ENCODE measurements at regions not wholly inside any gene's neighbourhood (a gene's known extent, or its start where the extent isn't known, plus 50 kb on each side); places are given as distances from the start of the nearest gene placed in this dataset.

DNA sequence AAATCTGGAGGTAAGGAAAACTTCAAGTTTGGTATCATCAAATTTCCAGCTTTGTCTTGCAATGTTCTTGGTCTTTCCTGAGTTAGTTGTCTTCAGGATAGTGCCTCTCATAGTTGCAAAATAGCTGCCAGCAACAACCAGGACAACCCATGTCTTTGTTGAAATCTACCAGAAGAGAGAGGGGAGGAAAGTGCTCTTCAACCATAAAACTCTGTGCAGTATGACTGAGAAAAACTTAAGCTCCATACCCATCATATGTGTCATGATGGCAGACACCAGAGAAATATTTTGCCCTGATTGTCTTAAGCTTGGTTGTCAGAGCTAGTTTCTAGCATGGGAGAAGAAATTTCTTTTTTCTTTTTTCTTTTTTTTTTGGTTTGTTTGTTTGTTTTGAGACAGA, 103.3 kb downstream of the SPRY2 start:
- DNase-seq (ENCODE audit: low read depth, low spot score): no peak

DNA sequence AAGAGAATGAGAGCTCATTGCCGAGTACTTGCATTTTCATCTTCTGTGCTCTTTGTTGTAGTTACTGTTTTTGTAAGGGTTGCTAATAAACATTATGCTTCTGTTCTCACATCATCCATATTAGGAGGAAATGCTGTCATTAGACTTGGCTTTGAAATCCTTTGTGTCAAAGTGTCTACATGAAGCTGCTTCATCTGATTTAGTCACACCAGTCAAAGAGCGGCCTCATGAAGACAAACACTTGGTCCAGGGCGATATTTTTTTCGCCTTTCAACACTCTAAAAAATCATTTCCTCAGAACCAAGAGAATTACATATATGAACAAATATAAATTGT, 105.0 kb downstream of the SPRY2 start:
- no peak for DNase-seq (ENCODE audit: low read depth, low spot score)

DNA sequence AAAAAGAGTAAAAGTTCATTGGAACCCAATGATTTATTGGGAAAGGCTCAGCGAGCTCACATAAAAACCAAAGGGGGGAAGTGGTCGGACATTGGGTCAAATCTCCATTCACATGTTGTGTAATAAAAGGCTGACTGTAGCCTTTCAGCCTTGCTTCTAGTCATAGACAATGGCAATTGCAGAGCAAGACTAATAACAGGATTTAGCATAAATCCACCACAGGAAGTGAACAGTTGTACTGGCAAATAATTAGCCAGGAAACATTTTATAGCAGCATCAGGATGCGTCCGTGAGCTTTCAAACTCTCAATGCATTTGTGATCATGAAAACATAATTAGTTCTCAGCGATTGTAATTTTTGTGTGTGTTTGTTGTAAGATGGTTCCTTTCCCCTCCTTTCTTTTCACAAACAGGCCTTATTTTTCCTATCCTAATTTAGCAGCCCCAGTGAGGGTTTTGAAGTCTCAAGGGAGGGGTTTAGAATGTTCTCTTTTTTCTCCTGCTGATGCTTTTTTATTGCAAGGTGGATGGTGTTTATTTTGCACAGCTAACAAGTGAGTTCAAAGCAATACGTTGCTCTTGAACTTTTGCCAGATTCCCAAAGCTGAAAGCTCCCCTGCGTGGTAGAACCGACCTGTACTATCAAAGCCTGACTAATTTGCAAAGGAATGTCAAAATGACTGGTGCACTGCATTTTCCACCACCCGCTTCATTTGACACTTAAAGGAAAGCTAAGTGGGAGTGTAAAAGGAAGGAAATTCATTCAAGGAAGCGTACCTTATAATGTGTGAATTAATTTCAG, 105.6 kb downstream of the SPRY2 start:
- DNase-seq (ENCODE audit: low read depth, low spot score): no peak

DNA sequence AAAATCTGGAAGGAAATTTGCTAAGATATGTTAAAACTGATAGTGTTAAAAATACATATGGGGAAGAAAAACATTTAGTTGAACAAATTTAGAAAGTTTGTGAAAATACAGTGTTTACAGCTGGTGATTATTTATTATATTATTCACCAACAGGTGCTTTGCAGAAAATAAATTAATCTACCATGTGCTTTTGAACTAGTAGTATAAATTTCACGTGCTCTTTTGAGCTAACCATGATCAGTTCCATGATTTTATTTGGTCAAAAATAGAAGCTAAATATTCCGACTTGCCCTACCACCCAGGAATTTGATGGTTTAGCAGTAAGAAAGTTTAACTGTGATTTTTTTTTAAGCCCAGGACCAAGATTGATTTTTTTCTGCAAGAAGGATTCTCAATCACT, 113.3 kb downstream of the SPRY2 start:
- DNase-seq (ENCODE audit: low read depth, low spot score): no peak

DNA sequence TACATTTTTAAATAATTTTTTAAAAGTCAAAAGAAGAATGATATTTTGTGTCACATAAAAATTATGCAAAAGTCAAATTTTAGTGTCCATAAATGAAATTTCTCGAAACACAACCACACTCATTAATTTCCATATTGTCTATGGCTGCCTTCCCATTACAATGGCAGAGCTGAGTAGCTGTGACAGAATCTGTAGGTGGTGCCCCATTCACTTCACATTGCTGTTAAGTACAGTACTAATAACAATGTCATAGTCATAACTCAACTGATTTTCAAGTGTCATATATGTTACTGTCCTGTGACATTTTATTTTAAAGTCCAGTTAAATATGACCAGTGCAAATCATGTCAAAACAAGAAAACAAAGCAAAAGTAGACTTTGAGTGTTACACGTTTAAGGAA, 114.3 kb downstream of the SPRY2 start:
- DNase-seq (ENCODE audit: low read depth, low spot score): no peak

DNA sequence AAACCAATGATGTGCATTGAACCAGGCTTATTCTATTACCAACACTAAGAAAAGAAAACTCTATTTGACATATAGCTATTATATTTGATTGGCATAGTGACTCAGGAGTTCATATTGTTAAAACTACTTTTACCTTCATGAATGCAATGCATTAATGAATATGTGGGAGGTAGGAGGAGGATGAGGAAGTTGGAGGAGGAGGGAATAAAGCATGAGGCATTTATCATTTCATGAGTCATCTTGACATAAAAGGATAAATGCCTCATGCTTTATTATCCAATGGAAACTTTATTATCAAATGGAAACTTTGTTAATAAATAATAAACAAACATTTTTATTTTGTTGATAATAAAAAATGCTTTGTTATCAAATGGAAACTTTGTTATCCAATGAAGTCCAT, 116.5 kb downstream of the SPRY2 start:
- no peak for DNase-seq (ENCODE audit: low read depth, low spot score)

DNA sequence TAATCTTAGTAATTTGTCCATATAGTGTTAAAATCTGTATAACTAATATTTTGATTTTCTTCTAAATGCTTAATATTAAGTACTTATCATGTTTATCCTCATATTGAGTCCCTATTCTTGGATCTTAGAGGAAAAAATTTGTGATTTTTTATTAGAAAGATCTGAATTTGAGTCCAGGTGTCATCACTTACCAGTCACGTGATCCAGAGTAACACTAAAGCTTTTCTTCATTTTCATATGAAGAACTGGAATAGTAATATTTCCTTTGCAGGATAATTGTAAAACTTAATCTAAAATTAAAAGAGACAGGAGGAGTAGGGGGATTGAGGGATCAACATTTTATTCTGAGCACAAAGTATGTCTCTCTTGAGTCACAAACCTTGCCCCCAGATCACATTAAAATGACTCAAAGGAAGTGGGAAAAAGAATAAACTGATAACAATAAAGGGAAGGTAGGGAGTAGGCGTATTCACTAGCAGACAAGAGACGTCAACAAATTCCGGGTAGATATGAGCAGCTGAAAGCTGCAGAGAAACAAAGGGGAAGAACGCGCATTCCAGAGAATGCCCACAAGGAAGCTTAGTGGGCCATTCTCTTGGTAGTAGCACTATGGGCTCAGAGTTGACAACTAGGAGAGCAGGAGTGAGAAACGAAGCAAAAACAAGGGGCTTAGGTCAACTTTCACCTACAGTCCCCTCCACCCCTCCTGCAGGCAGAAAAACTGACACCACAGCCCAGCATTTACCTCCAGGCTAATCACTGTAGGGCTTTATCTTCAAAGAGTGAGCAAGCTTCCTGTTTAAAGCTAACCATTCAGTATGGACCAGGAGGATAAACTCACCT, 123.1 kb downstream of the SPRY2 start:
- no peak for DNase-seq (ENCODE audit: low read depth, low spot score)

DNA sequence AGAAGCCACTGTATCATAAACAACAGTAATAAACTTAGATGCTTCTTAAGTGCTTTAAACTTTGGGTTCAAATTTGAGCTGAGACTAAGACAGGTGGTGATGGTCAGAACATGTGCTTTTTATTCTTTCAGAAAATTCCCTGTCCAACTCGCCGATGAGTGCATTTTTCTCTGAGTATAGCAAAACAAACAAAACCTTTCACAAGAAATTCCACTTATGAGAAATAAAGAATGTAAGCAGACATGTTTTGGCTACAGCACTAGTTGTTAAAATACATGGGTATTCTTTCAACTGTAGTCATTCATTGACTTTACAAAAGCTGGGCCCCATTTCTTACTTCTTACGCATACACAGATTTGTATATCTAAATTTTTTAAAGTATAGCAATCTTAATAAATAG, 125.6 kb downstream of the SPRY2 start:
- DNase-seq (ENCODE audit: low read depth, low spot score): no peak

DNA sequence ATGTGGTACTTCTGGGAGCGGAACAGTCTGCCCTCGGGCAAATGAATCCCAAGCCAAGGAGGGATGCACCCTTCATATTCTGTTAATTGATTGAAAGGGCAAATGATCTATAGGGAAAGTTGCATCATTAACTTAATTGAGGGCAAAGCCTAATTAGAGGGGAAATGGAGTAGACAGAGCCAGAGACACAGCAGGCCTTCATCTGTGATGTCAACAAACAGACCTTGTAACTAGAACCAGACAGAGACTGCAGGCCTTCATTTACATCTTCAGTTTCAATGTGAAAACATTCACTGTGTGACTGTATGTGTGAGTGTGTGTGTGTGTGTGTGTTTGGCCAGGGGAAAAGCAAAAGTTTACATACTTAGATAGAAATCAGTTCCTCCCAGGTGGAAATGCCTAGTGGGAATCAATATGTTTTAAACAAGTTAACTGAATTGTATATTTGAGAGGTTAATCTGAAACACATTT, 126.4 kb downstream of the SPRY2 start:
- DNase-seq (ENCODE audit: low read depth, low spot score): no peak

DNA sequence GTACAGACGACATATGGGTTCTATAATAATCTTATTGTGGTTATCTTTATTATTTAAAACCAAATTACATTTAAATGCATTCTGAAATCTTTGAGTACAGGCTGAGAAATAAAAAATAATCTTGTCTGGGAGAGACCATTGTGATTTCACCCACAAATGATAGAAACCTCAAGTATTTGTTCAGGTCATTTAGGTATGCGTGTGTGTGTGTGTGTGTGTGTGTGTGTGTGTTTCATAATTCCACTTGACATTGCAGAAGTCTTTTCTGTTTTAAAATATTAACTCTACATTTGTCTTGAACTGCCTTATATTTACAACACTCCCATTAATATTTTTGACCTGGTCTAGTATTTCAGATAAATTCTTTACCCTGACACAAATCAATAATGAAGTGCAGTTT, 126.9 kb downstream of the SPRY2 start:
- DNase-seq (ENCODE audit: low read depth, low spot score): no peak

DNA sequence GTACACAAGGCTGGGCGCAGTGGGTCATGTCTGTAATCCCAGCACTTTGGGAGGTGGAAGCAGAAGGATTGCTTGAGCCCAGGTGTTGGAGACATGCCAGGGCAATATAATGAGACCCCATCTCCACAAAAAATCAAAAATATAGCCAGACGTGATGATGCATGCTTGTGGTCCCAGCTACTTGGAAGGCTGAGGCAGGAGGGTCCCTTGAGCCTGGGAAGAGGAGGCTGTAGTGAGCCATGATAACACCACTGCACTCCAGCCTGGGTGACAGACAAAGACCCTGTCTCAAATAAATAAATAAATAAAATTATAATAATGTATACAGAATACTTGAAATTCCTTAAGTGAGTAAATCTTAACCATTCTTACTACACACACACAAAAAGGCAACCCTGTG, 127.7 kb downstream of the SPRY2 start:
- no peak for DNase-seq (ENCODE audit: low read depth, low spot score)

DNA sequence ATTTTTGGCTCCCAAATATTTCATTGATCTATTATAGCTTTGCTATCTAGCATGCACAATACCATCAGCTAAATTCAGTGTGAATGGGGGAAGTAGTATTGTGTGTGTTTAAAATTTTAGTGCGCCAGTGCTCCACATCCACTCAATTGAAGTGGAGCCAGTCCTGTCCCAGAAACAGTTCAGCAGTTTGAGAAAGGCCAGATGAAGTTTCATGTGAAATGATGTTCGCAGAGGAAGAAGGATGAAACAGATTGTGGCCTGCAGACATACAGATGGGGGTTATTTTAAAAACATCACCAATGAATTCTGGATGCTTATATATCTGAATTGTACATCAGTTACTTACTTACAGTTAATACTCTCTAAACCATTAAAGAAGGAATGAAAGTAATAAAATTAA, 129.4 kb downstream of the SPRY2 start:
- no peak for DNase-seq (ENCODE audit: low read depth, low spot score)

DNA sequence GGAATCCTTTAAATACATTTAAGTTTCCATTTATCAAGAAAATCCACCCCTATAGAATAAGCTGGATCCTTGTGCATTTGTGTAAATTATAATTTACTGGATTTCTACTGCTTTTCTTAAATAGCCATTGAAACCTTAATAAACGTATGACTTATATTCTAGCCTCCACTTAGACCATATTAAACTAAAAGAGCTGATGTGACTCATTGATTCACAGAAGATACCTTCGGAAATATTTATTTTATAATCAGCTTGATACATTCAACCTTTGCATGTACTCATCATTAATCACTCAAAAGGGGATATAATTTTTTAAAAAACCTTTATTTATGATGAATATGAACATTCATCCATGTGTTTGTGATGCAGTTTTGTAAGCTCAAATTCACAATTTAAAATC, 136.3 kb downstream of the SPRY2 start:
- DNase-seq (ENCODE audit: low read depth, low spot score): no peak

DNA sequence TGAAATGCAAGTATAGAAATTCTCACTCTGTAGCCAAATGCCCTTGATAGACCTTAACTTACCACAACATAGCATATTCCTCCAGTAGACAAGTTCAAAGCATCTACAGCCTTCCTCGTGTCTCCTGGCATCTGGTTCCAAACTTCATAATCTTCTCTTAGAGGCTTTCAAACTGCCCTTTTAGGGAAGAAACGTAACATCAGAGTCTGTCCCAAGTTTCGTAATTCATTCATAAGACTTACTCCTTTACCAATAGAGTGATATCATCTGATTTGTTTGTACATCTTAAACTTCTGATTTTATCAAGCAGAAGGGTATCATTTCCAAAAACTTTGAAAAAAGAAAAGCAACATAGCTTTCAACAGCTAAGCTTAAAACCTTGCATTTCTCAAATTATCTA, 137.4 kb downstream of the SPRY2 start:
- DNase-seq (ENCODE audit: low read depth, low spot score): no peak

DNA sequence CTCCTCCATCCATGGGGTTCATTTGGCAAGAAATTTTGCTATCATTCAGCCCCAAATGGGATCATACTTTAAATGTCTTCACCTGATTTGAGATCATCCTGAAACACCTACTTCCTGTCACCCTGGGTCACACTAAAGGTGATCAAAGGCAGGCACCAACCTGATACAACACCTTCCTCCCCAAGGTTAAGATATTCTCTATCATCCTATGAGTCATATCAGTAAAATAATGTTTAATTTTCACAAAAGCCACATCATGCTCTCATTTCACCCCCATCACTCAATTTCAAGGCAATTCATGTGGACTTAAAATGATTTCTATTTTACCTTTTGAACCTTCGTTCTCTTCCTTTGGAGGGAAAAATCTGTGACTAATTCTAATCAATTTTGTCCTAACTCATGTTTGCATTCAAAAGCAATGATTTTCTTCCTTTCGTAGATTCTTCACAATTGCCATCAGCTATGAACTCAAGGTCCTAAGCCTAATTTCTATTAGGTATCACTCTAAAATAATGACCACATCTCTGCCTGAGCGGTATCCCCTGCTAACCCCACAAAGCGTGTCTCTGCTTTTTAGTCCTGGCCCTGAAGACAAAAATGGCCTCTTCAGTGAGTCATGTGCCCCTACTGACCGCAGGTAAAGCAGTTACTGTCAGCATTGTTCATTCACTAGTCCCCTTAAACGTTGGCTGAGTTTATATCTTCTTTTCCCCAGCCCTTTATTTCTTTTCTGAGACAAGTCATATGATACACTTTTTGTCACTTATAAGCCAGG, 139.0 kb downstream of the SPRY2 start:
- no peak for DNase-seq (ENCODE audit: low read depth, low spot score)

DNA sequence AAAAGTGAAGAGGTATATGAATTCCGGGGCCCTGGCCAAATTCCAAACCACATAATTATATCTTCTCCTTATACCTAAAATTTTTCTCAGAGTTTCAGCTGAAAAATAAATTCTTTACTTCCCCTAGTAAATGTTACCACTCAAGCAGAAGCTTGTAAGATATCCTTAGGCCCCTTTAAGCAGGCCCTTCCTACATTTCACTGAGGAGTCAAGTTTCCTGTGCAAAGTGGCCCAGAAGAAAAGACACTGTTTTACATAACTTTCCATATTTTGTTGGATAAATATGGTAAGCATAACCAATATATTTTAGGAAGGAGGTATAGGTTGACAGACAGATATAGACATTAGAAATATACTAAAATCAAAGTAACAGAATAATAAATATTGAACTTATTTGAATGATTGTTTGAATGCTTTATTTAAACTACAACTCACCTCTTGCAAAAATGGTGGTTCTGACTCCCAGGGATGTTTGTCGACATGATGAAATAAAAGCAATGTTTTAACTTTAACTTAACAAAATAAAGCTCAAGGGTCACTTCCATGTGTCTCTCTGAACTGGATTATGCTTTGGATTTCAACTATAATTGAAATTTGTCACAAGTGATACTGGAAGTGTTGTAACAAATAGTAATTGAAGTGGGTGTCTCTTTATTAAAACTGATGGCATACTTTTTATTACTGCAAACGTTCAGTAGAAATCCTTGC, 141.2 kb downstream of the SPRY2 start:
- no peak for DNase-seq (ENCODE audit: low read depth, low spot score)

DNA sequence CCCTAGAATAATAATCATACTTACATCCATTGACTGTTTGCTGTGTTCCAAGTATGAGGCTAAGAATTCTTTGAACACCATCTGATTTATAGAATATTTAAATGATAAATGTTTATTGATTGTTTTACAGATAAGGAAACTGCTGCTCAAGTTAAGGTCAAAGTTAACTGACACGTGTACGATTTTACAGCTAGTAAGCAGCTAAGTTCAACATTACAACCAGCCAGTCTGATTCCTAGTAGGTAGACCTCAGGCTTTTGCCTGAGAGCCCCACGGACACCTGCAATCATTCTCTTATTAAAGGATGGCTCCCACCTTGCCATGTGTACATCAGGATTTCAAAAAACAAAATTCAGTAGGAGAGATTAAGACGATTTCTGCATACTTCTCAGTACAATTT, 141.9 kb downstream of the SPRY2 start:
- no peak for DNase-seq (ENCODE audit: low read depth, low spot score)

DNA sequence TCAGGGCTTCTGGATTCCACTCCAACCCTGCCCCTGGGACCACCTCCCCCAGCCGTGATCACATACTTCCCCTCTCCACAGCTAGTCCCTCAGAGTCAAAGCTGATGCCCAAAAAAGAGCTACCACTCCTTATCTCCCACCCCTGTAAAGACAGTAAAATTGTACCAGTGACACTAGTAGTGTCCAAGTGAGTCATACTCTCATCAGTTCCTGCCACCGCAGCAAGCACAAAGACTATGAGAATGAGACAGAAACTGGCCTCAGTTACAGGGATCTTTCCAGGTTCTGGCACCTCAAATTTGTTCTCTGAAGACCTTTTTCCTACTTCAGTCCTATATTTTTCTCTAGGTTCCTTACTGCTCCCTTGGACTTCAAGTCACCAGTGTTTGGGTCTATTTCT, 144.2 kb downstream of the SPRY2 start:
- no peak for DNase-seq (ENCODE audit: low read depth, low spot score)

DNA sequence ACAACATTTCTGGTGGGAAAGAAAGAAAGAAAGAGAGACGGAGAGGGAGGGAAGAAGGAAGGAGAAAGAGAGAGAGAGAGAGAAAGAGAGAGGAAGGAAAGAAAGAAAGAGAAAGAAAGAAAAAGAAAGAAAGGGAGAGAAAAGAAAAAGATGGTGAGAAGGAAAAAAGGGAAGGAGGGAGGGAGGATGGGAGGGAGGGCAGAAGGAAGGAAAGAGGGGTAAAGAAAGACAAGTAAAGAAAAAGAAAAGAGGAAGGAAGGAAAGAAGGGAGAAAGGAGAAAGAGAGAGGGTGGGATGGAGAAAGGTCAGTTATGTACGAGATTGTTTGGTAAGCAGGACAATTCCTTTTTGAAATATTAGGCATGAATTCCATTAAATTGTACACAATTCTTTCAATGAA, 145.3 kb downstream of the SPRY2 start:
- no peak for DNase-seq (ENCODE audit: low read depth, low spot score)

DNA sequence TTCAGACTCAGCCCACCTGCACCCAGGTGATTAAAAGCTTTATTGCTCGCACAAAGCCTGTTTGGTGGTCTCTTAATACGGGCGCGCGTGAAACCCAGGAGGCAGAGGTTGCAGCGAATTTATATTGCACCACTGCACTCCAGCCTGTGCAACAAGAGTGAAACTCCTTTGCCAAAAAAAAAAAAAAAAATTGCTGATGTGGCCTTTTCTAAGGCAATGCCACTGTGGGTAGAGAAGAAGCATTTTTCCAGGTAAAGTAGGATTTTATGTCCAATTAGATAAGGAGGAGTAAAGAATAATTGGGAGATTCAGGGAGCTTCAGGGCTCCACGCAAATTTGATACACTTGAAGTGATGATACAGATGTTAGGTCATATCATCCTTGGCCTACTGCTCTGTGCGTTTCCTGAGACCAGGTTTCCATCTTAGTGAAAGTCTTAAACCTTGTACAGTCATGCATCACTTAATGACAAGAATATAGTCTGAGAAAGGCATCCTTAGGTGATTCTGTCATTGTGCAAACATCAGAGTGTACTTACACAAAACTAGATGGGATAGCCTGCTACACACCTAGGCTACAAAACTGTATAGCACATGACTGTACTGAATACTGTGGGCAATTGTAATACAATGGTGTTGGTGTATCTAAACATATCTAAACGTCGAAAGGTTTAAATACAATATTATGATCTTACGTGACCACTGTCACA, 150.9 kb downstream of the SPRY2 start:
- no peak for DNase-seq (ENCODE audit: low read depth, low spot score)

DNA sequence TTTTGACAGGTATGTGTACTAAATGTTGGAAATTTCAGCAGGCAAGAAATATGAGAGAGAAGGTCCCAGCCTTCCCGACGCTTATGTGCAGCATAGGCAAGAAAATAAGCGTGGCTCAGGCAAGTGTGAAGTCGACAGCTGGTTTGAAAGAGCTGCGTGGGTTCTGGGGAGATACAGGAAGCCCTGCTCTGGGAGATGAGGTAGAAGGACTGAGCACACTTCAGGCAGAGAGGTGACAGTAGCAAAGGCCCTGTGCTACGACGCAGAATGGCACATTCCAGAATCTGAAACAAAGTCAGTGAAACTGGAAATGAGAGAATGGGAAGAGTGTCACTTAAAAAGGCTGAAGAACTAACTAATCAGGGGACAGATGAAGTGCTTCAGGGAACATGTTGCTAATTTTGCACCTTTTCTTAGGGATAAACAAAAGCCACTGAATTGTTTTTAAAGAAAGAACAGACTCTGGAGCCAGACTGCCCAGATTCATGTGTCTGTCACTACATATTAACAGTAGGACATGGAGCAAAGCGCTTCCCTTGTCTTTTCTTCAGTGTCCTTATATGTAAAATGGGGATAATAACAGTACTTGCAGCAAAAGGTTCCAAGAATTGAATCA, 160.1 kb downstream of the SPRY2 start:
- DNase-seq (ENCODE audit: low read depth, low spot score): no peak

Measured in smooth muscle cell of the brain vasculature (primary cell).